Upper lobe of right lung (tissue), 1 donor: ENCODE measurements at regions not wholly inside any gene's neighbourhood (a gene's known extent, or its start where the extent isn't known, plus 50 kb on each side); places are given as distances from the start of the nearest gene placed in this dataset.

ENCODE experiments used
- ATAC-seq: fragments of 200-7000 bp; cut with Tn5 transposase; one replicate; pipeline ENCODE4 v1.9.1; 2020; ENCODE audit warnings: mild to moderate bottlenecking, moderate library complexity
- DNase-seq: peaks from one replicate; pipeline ENCODE4 v3.0.0-alpha.2; 2020
- H3K27ac ChIP-seq: fragments of 200-600 bp; one replicate; pipeline ENCODE4 v1.8.0; 2022
- H3K27me3 ChIP-seq: fragments of 200-600 bp; one replicate; pipeline ENCODE4 v1.8.0; 2022; ENCODE audit warnings: mild to moderate bottlenecking
- H3K36me3 ChIP-seq: fragments of 200-600 bp; one replicate; pipeline ENCODE4 v1.8.0; 2022
- H3K4me1 ChIP-seq: fragments of 200-600 bp; one replicate; pipeline ENCODE4 v1.8.0; 2022
- H3K4me3 ChIP-seq: fragments of 200-600 bp; one replicate; pipeline ENCODE4 v1.8.0; 2022; ENCODE audit warnings: mild to moderate bottlenecking
- H3K9me3 ChIP-seq: fragments of 200-600 bp; one replicate; pipeline ENCODE4 v1.8.0; 2022
- intact Hi-C: fragments of 100-400 bp; cut with DNase I; formaldehyde crosslinking; loops from one replicate; pipeline ENCODE4 v1.11.0; 2022
- TF ChIP-seq, protein P1 (sequence below): fragments of 200-600 bp; IDR thresholded peaks from one replicate; pipeline ENCODE4 v1.8.0; 2022; ENCODE audit warnings: antibody characterized with exemption
- donor health status: DM: no; HTN: yes; CAD: no; lungs with severe emphysema.

DNA sequence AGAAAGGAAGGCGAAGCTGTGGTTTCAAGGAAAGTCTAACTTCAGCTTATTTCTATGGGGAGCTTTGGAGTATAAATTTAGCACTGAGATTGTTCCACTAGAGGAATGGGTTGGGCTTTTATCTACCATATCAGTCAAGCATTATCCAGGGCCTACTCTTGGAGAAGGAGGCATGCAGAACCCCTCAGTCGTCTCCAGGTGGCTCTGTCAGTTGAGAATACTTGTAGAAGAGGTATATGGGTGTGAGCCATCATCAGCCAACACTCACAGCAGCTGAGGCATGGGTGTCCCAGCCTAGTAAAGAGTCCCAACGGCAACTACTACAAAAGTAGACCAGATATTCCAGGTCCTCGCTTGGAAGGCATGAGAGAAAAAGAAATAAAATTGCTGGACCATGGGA is 548.5 kb upstream of the GRAMD2B start:
- intact Hi-C loops = no loop called here
- no peak overlapping the region for H3K4me3 ChIP-seq
- ATAC-seq = no peak
- H3K27ac ChIP-seq = no peak overlapping the region
- no peaks in the 10 kb centered on the region for H3K27me3 ChIP-seq
- H3K9me3 ChIP-seq = no peaks in the 10 kb centered on the region
- no peak for DNase-seq
- H3K36me3 ChIP-seq = no peaks in the 10 kb centered on the region
- H3K4me1 ChIP-seq = no peaks in the 10 kb centered on the region
- TF ChIP-seq, protein P1, sequence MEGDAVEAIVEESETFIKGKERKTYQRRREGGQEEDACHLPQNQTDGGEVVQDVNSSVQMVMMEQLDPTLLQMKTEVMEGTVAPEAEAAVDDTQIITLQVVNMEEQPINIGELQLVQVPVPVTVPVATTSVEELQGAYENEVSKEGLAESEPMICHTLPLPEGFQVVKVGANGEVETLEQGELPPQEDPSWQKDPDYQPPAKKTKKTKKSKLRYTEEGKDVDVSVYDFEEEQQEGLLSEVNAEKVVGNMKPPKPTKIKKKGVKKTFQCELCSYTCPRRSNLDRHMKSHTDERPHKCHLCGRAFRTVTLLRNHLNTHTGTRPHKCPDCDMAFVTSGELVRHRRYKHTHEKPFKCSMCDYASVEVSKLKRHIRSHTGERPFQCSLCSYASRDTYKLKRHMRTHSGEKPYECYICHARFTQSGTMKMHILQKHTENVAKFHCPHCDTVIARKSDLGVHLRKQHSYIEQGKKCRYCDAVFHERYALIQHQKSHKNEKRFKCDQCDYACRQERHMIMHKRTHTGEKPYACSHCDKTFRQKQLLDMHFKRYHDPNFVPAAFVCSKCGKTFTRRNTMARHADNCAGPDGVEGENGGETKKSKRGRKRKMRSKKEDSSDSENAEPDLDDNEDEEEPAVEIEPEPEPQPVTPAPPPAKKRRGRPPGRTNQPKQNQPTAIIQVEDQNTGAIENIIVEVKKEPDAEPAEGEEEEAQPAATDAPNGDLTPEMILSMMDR = no peak

DNA sequence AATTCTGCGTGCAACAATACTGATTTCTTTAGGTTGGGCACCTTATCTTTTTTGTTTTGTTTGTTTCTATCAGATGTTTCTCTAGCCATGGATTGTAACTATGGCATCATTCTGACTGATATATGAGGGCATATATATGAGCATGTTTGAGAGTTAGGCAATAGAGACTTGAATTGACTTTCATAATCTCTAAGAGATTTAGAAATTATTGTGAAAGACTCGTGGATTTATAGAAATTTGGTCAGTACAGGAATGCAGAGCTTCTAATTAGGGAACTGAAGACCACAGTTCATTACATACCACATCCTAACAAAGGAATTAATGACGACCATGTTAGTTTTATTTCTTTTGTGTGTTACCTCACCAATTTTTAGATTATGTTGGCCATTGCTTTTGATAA is 546.0 kb upstream of the GRAMD2B start:
- Histone ChIP-seq H3K27me3 (no peaks in the 10 kb centered on the region), H3K4me3 (no peak overlapping the region), H3K4me1 (no peaks in the 10 kb centered on the region), H3K9me3 (no peaks in the 10 kb centered on the region), H3K27ac (no peak overlapping the region), H3K36me3 (no peaks in the 10 kb centered on the region)
- TF ChIP-seq, protein P1 = no peak
- ATAC-seq (no peak), DNase-seq (no peak)
- intact Hi-C loops = no loop called here

DNA sequence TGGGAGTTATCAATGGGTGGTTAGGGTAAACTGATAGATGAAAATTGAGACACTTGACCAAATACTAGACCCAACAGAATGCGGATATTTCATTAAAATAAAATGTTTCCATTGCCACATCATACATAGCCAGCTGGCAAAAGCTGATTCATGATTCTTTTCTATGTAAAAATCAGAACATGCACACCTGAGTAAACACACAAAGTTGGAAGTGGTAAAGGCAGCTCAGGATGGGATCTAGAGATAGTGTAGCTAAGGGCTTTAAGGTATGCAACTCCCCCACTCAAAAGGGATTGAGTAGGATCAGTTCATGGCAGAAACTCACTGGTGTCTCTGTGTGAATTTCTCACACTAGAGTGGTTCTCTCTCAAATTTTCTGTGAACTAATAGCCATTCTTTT is 541.1 kb upstream of the GRAMD2B start:
- ATAC-seq (no peak), DNase-seq (no peak)
- TF ChIP-seq, protein P1 = no peak
- H3K9me3 ChIP-seq = no peaks in the 10 kb centered on the region
- H3K36me3 ChIP-seq = no peaks in the 10 kb centered on the region
- intact Hi-C loops = no loop called here
- no peaks in the 10 kb centered on the region for H3K27me3 ChIP-seq
- no peak overlapping the region for H3K4me3 ChIP-seq
- H3K4me1 ChIP-seq = no peaks in the 10 kb centered on the region
- no peak overlapping the region for H3K27ac ChIP-seq

DNA sequence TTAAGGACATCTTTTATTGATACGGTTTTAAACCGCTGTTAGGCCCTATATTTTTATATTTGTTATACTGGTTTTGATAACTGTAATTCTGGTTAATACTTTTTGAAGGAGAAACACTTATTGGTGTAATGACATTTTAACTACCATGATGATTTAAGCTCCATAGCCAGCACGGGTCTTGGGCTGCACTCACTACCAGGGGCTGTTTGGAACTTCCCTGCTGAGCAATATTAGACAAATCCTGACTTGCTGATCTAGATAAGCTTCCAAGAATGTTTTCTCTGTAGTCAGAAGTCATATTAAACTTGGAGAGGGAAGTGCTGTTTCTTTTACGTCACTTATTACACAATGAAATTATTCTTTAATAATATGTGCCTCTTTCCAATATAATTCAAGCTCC is 540.0 kb upstream of the GRAMD2B start:
- intact Hi-C loops = no loop called here
- DNase-seq = no peak

DNA sequence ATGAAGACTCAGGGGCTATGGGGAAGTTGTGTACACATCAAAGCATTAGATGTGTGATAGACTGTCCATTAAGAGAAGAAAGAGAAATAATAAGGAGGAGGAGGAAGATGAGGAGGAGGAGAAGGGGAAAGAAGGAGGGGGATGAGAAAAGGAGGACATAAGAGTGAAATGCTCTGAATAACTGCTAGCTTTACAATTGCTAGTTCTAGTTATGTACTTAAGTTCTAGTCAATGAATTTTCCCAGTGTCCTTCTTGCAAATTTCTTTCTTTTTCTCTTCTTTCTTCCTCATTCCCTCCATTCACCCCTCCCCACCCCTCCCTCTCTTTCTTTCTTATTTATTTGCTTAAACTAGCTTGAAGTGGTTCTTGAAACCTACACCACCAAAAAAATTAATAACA is 534.9 kb upstream of the GRAMD2B start:
- Histone ChIP-seq H3K27me3 (no peaks in the 10 kb centered on the region), H3K27ac (no peak overlapping the region), H3K4me1 (no peaks in the 10 kb centered on the region), H3K36me3 (no peaks in the 10 kb centered on the region), H3K4me3 (no peak overlapping the region), H3K9me3 (no peaks in the 10 kb centered on the region)
- TF ChIP-seq, protein P1 = no peak
- intact Hi-C loops = no loop called here
- ATAC-seq = no peak
- DNase-seq = no peak

More for the DNA sequence above, 540.0 kb upstream of the GRAMD2B start:
- TF ChIP-seq, protein P1 = no peak
- H3K4me3 ChIP-seq = no peak overlapping the region
- H3K4me1 ChIP-seq = no peaks in the 10 kb centered on the region
- no peaks in the 10 kb centered on the region for H3K27me3 ChIP-seq
- no peaks in the 10 kb centered on the region for H3K9me3 ChIP-seq
- no peak overlapping the region for H3K27ac ChIP-seq
- ATAC-seq = no peak
- no peaks in the 10 kb centered on the region for H3K36me3 ChIP-seq

DNA sequence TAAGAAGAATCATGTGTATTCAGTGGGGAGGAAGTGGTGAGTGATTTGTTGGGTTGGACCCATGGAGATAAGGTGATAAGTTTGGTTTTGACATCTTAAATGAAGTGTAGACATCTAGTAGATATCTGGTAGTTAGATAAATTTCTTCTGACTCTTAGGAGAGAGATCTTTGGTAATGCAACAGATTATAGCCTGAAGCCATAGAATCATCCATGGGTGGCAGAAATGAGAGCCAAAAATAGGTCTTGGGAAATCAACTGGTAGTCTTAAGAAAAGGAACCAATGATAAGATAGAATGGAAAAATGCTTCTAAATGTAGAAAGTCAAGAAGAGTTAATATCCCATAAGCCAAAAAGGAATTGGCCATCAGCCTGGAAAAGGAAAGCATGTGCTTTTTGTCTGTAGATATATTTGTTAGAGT is 532.7 kb upstream of the GRAMD2B start:
- Histone ChIP-seq H3K9me3 (no peaks in the 10 kb centered on the region), H3K4me1 (no peaks in the 10 kb centered on the region), H3K4me3 (no peak overlapping the region), H3K36me3 (no peaks in the 10 kb centered on the region), H3K27ac (no peak overlapping the region), H3K27me3 (no peaks in the 10 kb centered on the region)
- ATAC-seq = no peak
- TF ChIP-seq, protein P1 = no peak
- intact Hi-C loops = no loop called here
- DNase-seq = no peak
